Smooth muscle cell (in vitro differentiated cells): ENCODE measurements at regions not wholly inside any gene's neighbourhood (a gene's known extent, or its start where the extent isn't known, plus 50 kb on each side); places are given as distances from the start of the nearest gene placed in this dataset.

Experiments used
- DNase-seq: peaks from one replicate; lab custom pipeline; 2025; ENCODE audit not compliant: unreplicated experiment; lab: John Stamatoyannopoulos, UW
- H2AFZ ChIP-seq: fragments of 200-600 bp; sonication (generic); 2 replicates; pipeline ENCODE4 v1.6.0; 2016; ENCODE audit warnings: antibody characterized with exemption, low read depth, mild to moderate bottlenecking
- H3F3A ChIP-seq: fragments of 200-600 bp; sonication (generic); 2 replicates; pipeline ENCODE4 v1.6.0; 2017; ENCODE audit warnings: antibody characterized with exemption, low read depth
- H3K27ac ChIP-seq: fragments of 200-600 bp; sonication (generic); 2 replicates; pipeline ENCODE4 v1.5.1; 2016; ENCODE audit warnings: low read depth, mild to moderate bottlenecking
- H3K27me3 ChIP-seq: fragments of 200-600 bp; sonication (generic); 2 replicates; pipeline ENCODE4 v1.6.1; 2016; ENCODE audit warnings: low read depth, mild to moderate bottlenecking
- H3K36me3 ChIP-seq: fragments of 200-600 bp; sonication (generic); 2 replicates; pipeline ENCODE4 v1.5.1; 2016; ENCODE audit warnings: low read depth
- H3K4me1 ChIP-seq: fragments of 200-600 bp; sonication (generic); 2 replicates; pipeline ENCODE4 v1.5.1; 2016; ENCODE audit warnings: low read depth
- H3K4me2 ChIP-seq: fragments of 200-600 bp; sonication (generic); 2 replicates; pipeline ENCODE4 v1.6.0; 2016; ENCODE audit warnings: mild to moderate bottlenecking
- H3K4me3 ChIP-seq: fragments of 200-600 bp; sonication (generic); 2 replicates; pipeline ENCODE4 v1.5.1; 2016; ENCODE audit warnings: mild to moderate bottlenecking
- H3K79me2 ChIP-seq: fragments of 200-600 bp; sonication (generic); 2 replicates; pipeline ENCODE4 v1.6.0; 2016; ENCODE audit warnings: low read depth, mild to moderate bottlenecking
- H3K9ac ChIP-seq: fragments of 200-600 bp; sonication (generic); 2 replicates; pipeline ENCODE4 v1.6.0; 2016; ENCODE audit warnings: low read depth
- H3K9me3 ChIP-seq: fragments of 200-600 bp; sonication (generic); replicated peaks from 2 replicates; pipeline ENCODE4 v1.5.1; 2016; ENCODE audit warnings: low read depth
- H4K20me1 ChIP-seq: fragments of 200-600 bp; sonication (generic); 2 replicates; pipeline ENCODE4 v1.6.0; 2016; ENCODE audit warnings: low read depth
- CTCF ChIP-seq: fragments of 200-600 bp; sonication (generic); IDR thresholded peaks from 2 replicates; pipeline ENCODE4 v1.5.1; 2017; ENCODE audit warnings: borderline replicate concordance, mild to moderate bottlenecking, antibody characterized with exemption; ENCODE audit not compliant: insufficient read depth, poor library complexity, severe bottlenecking
- WGBS: methylation state at CpG from one replicate; pipeline ENCODE4 v1.1.7; 2016; ENCODE audit warnings: low lambda C conversion rate; 5-methylcytosine and 5-hydroxymethylcytosine counted together

GRCh38 chr2:892401-892800 is 58.2 kb upstream of the SNTG2 start:
- no peaks in the 10 kb centered on the region for H4K20me1 ChIP-seq
- H3K4me3 ChIP-seq: no peak overlapping the region
- no peak overlapping the region for H3K27ac ChIP-seq
- H3K9ac ChIP-seq: no peak overlapping the region
- no peak overlapping the region for H3K4me2 ChIP-seq
- no peaks in the 10 kb centered on the region for H3K9me3 ChIP-seq
- DNase-seq: no peak
- H3K36me3 ChIP-seq: no peaks in the 10 kb centered on the region
- WGBS: 87% methylated on average over 11 of the region's 11 CpGs
- no peak for TF ChIP-seq CTCF
- H3K4me1 ChIP-seq: no peaks in the 10 kb centered on the region
- no peaks in the 10 kb centered on the region for H3F3A ChIP-seq
- H3K27me3 ChIP-seq: no peaks in the 10 kb centered on the region
- H2AFZ ChIP-seq: no peak overlapping the region
- H3K79me2 ChIP-seq: no peaks in the 10 kb centered on the region

- Histone ChIP-seq H3K36me3 (no peaks in the 10 kb centered on the region), H3K4me3 (no peak overlapping the region), H3K27me3 (peaks cover 3% of the 10 kb centered on the region), H3K9me3 (no peaks in the 10 kb centered on the region), H3F3A (no peaks in the 10 kb centered on the region), H3K4me1 (no peaks in the 10 kb centered on the region), H3K27ac (no peak overlapping the region), H3K79me2 (no peaks in the 10 kb centered on the region), H4K20me1 (no peaks in the 10 kb centered on the region), H3K9ac (no peak overlapping the region), H3K4me2 (no peak overlapping the region), H2AFZ (no peak overlapping the region)
- 85% methylated on average over 4 of the region's 4 CpGs for WGBS
- no peak for DNase-seq
- no peak for TF ChIP-seq CTCF
Measured at GRCh38 chr2:891734-892133, 58.9 kb upstream of the SNTG2 start.

GRCh38 chr2:890791-891190 is 59.9 kb upstream of the SNTG2 start:
- DNase-seq: no peak
- WGBS: 72% methylated on average over 6 of the region's 6 CpGs
- no peaks in the 10 kb centered on the region for H3K36me3 ChIP-seq

More at GRCh38 chr2:890791-891190, 59.9 kb upstream of the SNTG2 start:
- Histone ChIP-seq H3F3A (no peaks in the 10 kb centered on the region), H3K4me3 (no peak overlapping the region), H3K4me2 (no peak overlapping the region), H2AFZ (no peak overlapping the region), H3K4me1 (no peaks in the 10 kb centered on the region), H4K20me1 (no peaks in the 10 kb centered on the region), H3K27ac (no peak overlapping the region), H3K9ac (no peak overlapping the region), H3K79me2 (no peaks in the 10 kb centered on the region), H3K27me3 (peaks cover 3% of the 10 kb centered on the region), H3K9me3 (no peaks in the 10 kb centered on the region)
- TF ChIP-seq CTCF: no peak
